ENCODE measurements at regions not wholly inside any gene's neighbourhood (a gene's known extent, or its start where the extent isn't known, plus 50 kb on each side); places are given as distances from the start of the nearest gene placed in this dataset.

DNA sequence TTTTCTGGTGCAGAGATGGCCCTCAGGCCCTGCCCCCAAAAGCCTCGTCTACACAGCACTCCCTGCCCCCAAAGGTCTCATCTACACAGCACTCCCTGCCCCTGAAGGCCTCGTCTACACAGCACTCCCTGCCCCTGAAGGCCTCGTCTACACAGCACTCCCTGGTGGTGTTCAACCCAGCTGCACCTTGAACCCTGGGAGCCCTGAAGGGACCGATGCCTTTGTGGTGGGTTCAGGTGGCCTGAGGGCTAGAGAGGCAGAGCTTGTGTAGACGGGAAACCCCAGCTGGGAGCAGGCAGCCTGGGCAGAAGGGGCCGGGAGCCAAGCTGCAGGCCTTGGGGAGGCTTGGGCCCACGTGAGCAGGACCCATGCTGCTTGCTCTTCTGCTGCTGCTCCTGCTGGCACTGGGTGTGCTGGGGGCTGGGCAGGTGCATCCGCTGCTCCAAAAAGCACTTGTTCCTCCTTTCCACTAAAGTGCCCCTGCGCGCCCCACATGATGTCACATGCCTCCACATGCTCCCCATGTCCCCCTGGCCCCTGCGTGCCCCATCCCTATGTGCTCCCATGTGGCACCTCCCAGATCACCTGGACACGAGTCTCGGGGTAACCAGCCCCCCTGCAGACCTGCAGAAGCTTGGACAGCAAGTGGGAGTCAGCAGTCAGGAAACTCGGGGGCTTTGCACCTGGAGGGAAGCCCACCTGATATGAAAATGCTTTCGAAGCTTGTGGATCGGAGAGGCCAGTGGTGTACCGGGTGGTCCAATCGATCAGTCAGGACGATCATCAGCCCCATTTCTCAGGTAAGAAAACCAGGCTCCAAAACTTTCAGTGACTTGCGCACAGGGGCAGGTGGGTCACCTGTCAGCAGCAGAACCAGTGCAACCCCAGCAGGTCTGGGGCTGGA lies 94.9 kb upstream of the CTDP1 start:
- TF ChIP-seq, protein P1, sequence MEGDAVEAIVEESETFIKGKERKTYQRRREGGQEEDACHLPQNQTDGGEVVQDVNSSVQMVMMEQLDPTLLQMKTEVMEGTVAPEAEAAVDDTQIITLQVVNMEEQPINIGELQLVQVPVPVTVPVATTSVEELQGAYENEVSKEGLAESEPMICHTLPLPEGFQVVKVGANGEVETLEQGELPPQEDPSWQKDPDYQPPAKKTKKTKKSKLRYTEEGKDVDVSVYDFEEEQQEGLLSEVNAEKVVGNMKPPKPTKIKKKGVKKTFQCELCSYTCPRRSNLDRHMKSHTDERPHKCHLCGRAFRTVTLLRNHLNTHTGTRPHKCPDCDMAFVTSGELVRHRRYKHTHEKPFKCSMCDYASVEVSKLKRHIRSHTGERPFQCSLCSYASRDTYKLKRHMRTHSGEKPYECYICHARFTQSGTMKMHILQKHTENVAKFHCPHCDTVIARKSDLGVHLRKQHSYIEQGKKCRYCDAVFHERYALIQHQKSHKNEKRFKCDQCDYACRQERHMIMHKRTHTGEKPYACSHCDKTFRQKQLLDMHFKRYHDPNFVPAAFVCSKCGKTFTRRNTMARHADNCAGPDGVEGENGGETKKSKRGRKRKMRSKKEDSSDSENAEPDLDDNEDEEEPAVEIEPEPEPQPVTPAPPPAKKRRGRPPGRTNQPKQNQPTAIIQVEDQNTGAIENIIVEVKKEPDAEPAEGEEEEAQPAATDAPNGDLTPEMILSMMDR (conservative IDR thresholded peaks at IDR 0.05; ENCODE audit: low read depth, low read length) = no peak
- H3K4me3 ChIP-seq (ENCODE audit: low read depth, low read length) = no peak overlapping the region
- DNase-seq (ENCODE audit: low read depth) = no peak

DNA sequence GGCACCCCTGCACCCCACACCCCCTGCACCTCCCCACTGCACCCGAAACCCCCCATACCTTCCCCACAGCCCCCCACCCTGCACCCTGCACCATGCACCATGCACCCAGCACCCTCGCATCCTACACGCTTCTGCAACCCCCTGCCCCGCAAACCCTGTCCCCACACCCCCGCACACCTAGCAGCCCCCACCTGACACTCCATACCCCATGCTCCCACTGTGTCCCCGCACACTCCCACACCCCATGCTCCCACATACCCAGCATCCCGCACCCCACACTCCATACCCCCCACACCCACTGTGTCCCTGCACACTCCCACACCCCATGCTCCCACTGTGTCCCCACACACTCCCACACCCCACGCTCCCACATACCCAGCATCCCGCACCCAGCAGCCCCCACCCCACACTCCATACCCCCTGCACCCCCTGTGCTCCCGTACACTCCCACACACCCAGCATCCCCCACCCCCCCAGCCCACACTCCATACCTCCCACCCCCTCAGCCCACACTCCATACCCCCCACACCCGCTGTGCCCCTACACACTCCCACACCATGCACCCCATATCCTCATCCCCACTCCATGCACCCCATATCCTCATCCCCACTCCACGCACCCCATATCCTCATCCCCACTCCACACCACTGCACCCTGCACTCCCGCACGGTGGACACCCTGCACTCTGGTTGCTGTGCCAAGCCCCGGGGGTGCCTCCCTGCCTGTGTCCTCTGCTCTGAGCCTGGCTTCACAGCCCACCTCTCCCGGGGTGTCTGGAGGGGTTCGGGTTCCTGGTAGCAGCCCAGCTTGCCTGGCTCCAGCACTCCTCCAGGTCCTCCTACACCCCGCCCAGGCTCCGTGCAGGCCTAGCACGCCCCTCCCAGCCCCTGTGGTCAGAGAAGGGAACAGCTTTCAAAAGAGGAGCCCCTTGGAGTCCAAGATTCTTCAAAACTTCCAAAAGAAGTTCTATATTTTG lies 93.9 kb upstream of the CTDP1 start:
- TF ChIP-seq, protein P1 (conservative IDR thresholded peaks at IDR 0.05; ENCODE audit: low read depth, low read length) = no peak
- H3K4me3 ChIP-seq (ENCODE audit: low read depth, low read length) = no peak overlapping the region
- DNase-seq (ENCODE audit: low read depth) = no peak

DNA sequence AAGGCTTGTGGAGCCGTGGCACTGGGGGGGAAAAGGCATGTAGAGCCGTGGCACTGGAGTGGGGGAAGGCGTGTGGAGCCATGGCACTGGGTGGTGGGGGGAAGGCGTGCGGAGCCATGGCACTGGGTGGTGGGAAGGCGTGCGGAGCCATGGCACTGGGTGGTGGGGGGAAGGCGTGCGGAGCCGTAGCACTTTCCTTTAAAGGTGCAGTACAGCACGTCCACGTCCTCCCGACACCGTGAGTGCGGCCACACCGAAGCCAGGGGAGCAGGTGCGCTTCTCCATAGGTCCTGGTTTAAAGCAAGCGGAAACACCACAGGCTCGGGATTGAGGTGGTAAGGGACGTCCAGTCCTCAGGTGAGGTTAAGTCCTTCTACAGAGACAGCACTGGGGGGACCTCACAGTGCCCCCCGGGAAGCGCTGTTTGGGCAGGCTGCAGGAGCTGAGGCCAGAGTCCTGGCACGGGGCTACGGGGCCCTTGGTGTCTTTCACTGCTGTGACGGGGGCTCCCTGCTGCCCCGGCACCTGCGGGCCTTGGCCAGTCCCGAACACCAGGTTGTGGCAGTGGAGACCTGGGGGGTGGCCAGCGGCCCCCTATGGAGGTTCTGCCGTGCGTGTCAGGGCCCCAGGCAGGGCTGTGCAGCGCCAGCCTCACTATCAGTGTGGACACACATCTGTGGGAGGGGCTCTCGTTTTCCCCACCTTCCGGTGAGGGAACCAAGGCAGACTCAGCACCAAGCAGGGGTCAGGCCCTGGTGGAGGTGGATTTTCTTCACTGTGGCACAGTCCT lies 93.0 kb upstream of the CTDP1 start:
- H3K4me3 ChIP-seq (ENCODE audit: low read depth, low read length) = no peak overlapping the region
- TF ChIP-seq, protein P1 (conservative IDR thresholded peaks at IDR 0.05; ENCODE audit: low read depth, low read length) = no peak
- DNase-seq (ENCODE audit: low read depth) = no peak

DNA sequence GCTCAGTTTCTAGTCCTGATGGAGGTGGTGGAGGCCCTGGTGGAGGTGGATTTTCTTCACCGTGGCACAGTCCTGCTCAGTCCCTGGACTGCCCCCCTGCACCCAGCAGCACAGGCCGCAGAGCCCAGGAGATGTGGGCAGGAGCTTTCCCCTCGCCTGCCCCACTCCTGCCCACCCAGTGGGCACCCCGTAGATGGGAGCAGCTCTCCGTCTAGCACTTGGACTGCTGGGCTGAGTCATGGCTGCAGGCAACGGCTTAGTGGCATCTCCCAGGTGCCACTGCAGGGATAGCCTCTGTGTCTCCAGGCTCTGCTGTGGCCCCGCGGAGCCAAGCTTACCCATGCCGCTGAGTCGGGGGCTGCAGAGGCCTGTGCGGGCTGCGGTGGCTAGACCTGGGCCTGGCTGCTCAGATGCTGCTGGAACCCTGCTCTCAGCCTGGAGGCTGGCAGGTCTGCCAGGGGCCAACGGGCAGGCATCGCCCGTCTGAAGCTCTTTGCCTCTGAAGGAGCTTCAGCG lies 92.3 kb upstream of the CTDP1 start:
- no peak overlapping the region for H3K4me3 ChIP-seq (ENCODE audit: low read depth, low read length)
- TF ChIP-seq, protein P1 (conservative IDR thresholded peaks at IDR 0.05; ENCODE audit: low read depth, low read length) = no peak
- no peak for DNase-seq (ENCODE audit: low read depth)

DNA sequence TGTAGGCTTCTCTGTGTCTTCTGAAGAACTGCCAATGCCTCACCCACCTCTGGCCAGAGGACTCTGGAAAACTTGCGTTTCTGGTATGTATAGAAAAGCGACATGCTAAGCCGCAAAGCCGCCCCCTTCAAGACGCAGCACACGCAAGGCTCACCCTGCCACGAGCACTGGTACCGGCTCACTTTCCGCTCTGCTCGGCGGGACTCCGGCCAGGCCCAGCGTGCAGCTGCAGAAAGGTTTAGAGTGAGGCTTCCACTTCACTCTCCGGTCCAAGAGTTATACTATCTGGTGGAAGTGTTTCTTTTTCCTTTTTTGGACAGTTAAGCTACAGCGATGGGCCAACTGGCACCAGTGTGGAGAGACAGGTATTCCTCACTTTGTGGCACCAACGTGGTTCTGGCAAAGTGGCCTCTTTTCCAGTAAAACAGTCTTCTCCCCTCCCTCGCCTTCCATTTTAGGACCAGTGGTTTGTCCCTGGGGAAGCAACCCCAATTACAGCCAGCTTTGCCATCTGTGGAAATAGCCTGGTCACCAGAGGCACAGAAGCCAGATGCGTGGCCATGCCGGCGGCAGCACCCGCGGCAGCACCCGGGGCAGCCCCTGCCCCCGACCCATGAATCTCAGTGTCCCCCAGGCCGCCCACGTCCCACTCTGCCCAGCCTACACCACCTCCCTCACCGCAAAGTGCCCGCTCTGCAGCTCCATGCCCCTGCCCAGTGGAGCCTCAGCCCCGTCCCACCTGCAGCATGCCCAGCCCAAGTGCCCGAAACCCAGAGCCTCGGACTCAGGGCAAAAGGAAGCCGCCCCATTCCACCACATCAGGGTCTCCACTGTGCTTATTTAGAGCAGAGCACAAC lies 91.6 kb upstream of the CTDP1 start:
- H3K4me3 ChIP-seq (ENCODE audit: low read depth, low read length) = no peak overlapping the region
- no peak for DNase-seq (ENCODE audit: low read depth)
- TF ChIP-seq, protein P1 (conservative IDR thresholded peaks at IDR 0.05; ENCODE audit: low read depth, low read length) = no peak
